Tibial nerve (tissue), 4 donors: ENCODE measurements at regions not wholly inside any gene's neighbourhood (a gene's known extent, or its start where the extent isn't known, plus 50 kb on each side); places are given as distances from the start of the nearest gene placed in this dataset.

Source experiments
- CTCF ChIP-seq, 5 experiments: fragments of 200-600 bp in 3 of 5; fragments of 450-650 bp in 2 of 5; sonication (generic) in 3 of 5; IDR thresholded peaks; one replicate each; pipeline ENCODE4 v1.5.1; 2016 to 2019; ENCODE audit warnings: antibody characterized with exemption in 5 of 5, mild to moderate bottlenecking in 3 of 5, moderate library complexity in 2 of 5
- EP300 ChIP-seq, 2 donors: sonication (generic); formaldehyde crosslinking; IDR thresholded peaks; one replicate each; pipeline ENCODE4 v1.6.1; 2017; ENCODE audit warnings: antibody characterized with exemption in 2 of 2, mild to moderate bottlenecking in 1 of 2
- POLR2A ChIP-seq, 2 donors: fragments of 450-650 bp; IDR thresholded peaks; one replicate each; pipeline ENCODE4 v1.6.1; 2017; ENCODE audit warnings: antibody characterized with exemption in 2 of 2, mild to moderate bottlenecking in 2 of 2, moderate library complexity in 2 of 2

GRCh38 chr5:158368686-158369085 is 509.7 kb upstream of the CLINT1 start:
- TF ChIP-seq POLR2A (IDR thresholded peaks at IDR 0.05) (no peak), CTCF (IDR thresholded peaks at IDR 0.05) (no peak), EP300 (IDR thresholded peaks at IDR 0.05) (no peak)
